ENCODE measurements at regions not wholly inside any gene's neighbourhood (a gene's known extent, or its start where the extent isn't known, plus 50 kb on each side); places are given as distances from the start of the nearest gene placed in this dataset.

DNA sequence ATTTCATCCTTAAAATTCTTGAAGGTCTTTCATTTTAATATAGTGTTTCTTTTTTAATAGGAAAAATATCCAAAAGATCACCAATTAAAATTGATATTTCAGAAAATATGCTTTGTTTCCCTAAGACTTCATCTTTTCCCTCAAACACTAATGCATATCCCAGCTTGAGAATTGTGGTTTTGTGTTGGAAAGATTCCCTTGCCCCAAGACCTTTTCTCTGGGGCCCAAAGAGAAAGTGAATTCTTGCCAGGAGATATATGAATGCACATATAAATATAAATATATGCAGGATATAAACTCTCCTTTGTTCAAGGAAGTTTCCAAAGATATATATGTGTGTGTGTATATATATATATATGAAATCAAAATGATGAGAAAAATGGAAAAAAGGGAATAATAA, 241.2 kb downstream of the FAM76B start:
- no peak for DNase-seq (ENCODE audit: low read depth)

DNA sequence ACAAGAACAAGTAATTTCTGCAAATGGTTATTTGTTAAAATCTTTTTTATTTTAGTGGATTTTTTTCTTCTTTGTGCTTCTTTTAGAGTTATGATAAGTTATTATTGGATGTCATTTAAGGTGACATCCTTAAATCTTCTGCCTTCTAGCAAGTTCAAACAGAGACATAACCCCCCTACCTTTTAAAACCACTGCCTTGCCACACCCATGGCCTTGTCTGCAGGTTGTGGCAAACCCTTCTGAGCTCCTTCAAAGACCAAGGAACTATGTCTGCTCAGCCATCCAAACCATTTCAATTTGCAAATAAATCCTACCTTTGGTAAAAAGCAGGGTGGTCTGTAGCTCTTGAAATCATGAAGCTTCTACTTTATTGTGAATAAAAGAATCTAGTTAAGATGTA, 241.6 kb downstream of the FAM76B start:
- no peak for DNase-seq (ENCODE audit: low read depth)

- no peak for DNase-seq (ENCODE audit: low read depth)
Measured at GRCh38 chr11:95547186-95547585, 242.4 kb downstream of the FAM76B start.

GRCh38 chr11:95545116-95545875, 244.3 kb downstream of the FAM76B start:
- DNase-seq (ENCODE audit: low read depth), result no peak

DNA sequence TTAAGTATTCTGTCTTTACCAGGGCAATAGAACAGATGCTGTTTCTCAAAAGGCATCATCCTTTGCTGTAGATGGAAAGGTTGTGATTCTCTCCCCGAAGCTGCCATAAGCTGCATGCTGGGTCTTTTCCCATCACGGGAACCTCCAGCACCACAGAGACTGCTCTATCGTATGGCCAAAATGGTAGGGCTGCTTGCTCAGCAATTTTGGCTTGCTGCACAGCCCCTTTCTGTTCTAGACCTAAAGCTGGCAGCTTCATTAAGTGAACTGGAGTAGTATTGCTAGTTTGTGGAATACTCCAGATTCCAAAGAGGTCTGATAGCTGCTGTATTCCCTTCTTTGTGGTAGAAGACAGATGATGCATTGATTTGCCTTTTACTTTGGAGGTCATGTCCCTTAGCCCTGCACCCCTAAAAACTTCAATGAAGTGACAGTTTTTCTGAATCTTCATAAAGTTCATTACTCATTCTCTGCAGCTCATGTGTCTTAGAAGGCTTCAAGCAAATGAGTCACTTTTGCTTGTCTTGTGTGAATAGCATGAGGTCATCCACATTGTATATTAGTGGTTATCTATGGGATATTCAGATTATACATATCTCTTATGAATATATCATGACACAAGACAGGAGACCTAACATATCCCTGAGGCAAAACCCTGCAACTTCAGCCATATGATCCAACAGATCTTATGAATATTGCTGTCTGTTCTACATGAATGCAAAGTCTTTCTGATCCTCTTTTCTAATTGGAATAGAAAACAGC, 245.3 kb downstream of the FAM76B start:
- no peak for DNase-seq (ENCODE audit: low read depth)

- DNase-seq (ENCODE audit: low read depth), result no peak
Measured at GRCh38 chr11:95542868-95543551, 246.6 kb downstream of the FAM76B start.

- DNase-seq (ENCODE audit: low read depth), result no peak
Measured at GRCh38 chr11:95541715-95542114, 247.9 kb downstream of the FAM76B start.

GRCh38 chr11:95536047-95536690, 253.4 kb downstream of the FAM76B start:
- no peak for DNase-seq (ENCODE audit: low read depth)

DNA sequence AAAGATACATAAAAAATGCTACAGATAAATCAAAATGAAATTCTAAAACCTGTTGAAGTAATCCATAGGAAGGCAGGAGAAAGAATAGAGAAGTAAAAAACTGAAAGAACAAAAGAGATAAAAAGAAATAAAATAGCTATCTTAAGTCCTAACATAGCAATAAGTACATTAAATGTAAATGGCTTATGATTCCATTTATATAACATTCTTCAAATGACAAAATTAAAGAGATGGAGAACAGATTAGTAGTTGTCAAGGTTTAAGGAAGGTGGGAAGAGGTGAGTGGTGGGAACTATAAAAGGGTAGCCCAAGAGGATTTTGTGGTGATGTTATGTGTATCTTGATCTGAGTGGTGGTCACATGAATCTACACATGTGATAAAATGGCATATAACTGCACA, 254.8 kb downstream of the FAM76B start:
- no peak for DNase-seq (ENCODE audit: low read depth)

DNA sequence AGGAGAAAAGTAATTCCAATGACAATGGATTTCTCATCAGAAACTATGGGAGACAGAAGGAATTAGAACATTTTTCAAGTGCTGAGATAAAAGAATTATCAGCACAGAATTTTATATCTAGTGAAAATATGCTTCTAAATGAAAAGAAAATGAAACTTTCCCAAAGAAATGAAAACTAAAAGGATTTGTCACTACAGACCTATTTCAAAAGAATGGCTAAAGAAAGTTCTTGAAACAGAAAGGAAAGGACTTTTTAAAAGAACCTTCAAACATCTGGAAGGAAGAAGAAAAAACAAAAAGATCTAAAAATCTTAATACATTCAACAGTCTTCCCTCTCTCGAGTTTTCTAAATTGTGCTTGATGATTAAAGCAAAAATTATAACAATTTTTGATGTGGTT, 255.4 kb downstream of the FAM76B start:
- no peak for DNase-seq (ENCODE audit: low read depth)

- DNase-seq (ENCODE audit: low read depth), result no peak
Measured at GRCh38 chr11:95531116-95531515, 258.5 kb downstream of the FAM76B start.

- no peak for DNase-seq (ENCODE audit: low read depth)
Measured at GRCh38 chr11:95524314-95525036, 265.1 kb downstream of the FAM76B start.

- no peak for DNase-seq (ENCODE audit: low read depth)
Measured at GRCh38 chr11:95522874-95523273, 266.7 kb downstream of the FAM76B start.

DNA sequence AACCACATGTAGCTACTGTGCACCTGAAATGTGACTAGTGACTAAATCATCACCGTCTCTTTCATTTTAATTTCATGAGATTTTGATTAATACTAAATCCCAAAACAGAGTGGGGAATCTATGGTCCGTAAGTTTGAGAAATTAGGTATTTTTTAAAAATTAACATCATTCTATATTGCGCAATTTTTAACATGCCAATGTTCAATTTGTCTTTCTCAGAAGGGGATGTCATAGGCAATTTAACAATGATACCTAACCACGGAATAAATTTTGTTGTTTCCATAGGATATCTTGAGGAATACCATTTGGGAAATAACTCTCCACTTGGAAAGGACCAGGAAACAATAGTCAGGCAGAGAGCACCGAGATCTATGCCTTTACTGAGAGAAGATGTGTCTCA, 267.7 kb downstream of the FAM76B start:
- DNase-seq (ENCODE audit: low read depth), result no peak

GRCh38 chr11:95521133-95521542, 268.4 kb downstream of the FAM76B start:
- no peak for DNase-seq (ENCODE audit: low read depth)

DNA sequence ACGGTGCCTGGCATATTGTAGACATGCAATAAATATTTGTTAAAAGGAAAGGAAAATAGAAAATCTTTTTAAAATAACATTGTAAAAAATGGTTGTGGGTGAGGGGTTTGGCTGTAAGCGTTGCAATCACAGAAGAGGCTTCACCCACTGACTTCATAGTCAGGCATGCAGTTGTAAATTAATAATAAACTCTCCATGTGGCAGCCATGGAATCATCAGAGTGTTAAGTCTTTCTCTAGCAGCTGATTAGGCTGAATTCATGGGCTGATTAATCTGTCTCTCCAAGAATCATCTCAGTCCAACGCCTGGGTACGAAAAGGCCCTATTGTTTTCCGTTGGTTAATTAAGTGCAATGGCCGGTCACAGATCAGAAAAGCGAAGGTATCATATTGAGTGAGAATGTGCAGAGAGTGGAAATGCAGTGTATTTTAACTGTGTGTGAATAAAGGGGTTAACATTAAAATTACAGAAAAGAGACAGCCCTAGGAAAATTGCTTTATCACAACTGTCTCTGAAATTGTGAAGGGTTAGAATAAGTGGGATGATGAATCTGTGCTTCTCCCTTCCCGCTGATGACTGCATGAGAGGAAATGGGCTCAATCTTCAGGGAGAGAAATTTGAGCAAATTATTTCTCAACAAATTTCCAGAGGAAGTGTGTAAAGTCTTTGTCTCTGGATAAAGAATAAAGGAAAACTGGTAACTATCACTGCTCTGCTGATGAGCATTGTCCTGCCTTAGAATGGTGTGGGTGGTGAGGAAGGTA, 269.0 kb downstream of the FAM76B start:
- DNase-seq (ENCODE audit: low read depth), result no peak

GRCh38 chr11:95519912-95520311, 269.7 kb downstream of the FAM76B start:
- no peak for DNase-seq (ENCODE audit: low read depth)

GRCh38 chr11:95517453-95517852, 272.1 kb downstream of the FAM76B start:
- no peak for DNase-seq (ENCODE audit: low read depth)

DNA sequence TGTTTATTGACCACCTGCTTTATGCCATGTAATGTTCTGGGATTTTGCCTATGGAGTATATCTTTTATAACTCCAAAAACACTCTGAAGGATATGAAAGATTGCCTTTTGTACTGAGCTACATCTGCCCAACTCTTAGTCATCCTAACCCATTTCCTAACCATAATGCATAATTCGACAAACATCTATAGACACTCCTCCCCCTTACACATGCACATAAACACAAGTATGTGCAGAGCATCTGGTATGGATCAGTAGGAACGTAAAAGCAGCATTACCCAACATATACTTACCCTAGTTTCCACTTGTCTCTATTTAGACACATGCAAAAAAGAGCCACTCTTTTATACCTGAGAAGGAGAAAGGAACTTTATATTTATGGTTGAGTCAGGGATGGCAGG, 272.8 kb downstream of the FAM76B start:
- DNase-seq (ENCODE audit: low read depth), result no peak

DNA sequence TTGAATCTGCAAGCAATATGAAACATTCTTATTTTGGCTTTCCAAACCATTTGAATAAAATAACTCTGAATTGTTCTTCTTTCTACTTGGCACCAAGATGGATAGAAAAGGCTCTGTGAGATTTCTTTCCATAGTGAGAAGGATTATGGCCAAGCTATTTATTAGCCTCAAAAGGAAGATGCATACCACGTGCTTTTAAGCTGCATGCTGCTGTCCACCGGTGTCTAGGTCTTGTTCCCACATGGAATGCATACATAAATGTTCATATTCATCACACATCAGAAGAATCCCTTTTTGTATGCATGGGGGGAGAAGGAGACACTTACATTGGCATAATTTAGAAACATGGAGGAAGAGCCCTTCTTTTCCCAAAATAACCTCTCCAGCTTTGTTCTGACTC, 273.4 kb downstream of the FAM76B start:
- no peak for DNase-seq (ENCODE audit: low read depth)

- DNase-seq (ENCODE audit: low read depth), result no peak
Measured at GRCh38 chr11:95515371-95515770, 274.2 kb downstream of the FAM76B start.

Data from GM04503 (cell line).